ENCODE measurements at regions not wholly inside any gene's neighbourhood (a gene's known extent, or its start where the extent isn't known, plus 50 kb on each side); places are given as distances from the start of the nearest gene placed in this dataset.

GRCh38 chr13:24108615-24108965 lies 51.9 kb upstream of the SPATA13 start:
- no peak overlapping the region for H3K18ac ChIP-seq (ENCODE audit: insufficient read length, low read depth, low read length)
- no peak overlapping the region for H3K23ac ChIP-seq (ENCODE audit: insufficient read length, low read depth, low read length)
- H3K27ac ChIP-seq (ENCODE audit: insufficient read length, low read depth, low read length), result no peak overlapping the region
- TF ChIP-seq, protein P1, sequence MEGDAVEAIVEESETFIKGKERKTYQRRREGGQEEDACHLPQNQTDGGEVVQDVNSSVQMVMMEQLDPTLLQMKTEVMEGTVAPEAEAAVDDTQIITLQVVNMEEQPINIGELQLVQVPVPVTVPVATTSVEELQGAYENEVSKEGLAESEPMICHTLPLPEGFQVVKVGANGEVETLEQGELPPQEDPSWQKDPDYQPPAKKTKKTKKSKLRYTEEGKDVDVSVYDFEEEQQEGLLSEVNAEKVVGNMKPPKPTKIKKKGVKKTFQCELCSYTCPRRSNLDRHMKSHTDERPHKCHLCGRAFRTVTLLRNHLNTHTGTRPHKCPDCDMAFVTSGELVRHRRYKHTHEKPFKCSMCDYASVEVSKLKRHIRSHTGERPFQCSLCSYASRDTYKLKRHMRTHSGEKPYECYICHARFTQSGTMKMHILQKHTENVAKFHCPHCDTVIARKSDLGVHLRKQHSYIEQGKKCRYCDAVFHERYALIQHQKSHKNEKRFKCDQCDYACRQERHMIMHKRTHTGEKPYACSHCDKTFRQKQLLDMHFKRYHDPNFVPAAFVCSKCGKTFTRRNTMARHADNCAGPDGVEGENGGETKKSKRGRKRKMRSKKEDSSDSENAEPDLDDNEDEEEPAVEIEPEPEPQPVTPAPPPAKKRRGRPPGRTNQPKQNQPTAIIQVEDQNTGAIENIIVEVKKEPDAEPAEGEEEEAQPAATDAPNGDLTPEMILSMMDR (conservative IDR thresholded peaks at IDR 0.05), result no peak
- no peak overlapping the region for H4K5ac ChIP-seq (ENCODE audit: insufficient read length, low read depth, low read length)
- no peaks in the 10 kb centered on the region for H4K20me1 ChIP-seq (ENCODE audit: control insufficient read depth, insufficient read depth, insufficient read length)
- H3T11ph ChIP-seq (ENCODE audit: low read length), result no peak overlapping the region
- Mint-ChIP-seq H3K27me3 (ENCODE audit: low read depth) (no peaks in the 10 kb centered on the region; the same call in 1 of the 2 replicates), H3K4me1 (peaks cover 0 to 10% of the 10 kb centered on the region in 2 experiments; a peak in 2 of 4 replicates), H3K4me3 (no peak overlapping the region), H3K9me3 (no peaks in the 10 kb centered on the region), H3K36me3 (ENCODE audit: insufficient read depth in 1 of 3, low read depth in 3 of 3) (no peaks in the 10 kb centered on the region), H3K27ac (no peak overlapping the region)
- H2AFZ ChIP-seq (ENCODE audit: low read length), result no peak overlapping the region
- no peak overlapping the region for H3K4ac ChIP-seq (ENCODE audit: low read depth, low read length)
- H3K4me1 ChIP-seq (ENCODE audit: insufficient read depth, low read length), result no peaks in the 10 kb centered on the region
- H3K79me2 ChIP-seq (ENCODE audit: insufficient read depth, low read length), result no peaks in the 10 kb centered on the region
- no peak overlapping the region for H3K56ac ChIP-seq (ENCODE audit: insufficient read length, low read depth, low read length)
- H3K27me3 ChIP-seq (ENCODE audit: insufficient read depth, low read length), result no peaks in the 10 kb centered on the region
- H2BK20ac ChIP-seq (ENCODE audit: low read depth, low read length, poor library complexity, severe bottlenecking), result no peak overlapping the region
- no peaks in the 10 kb centered on the region for H3K9me3 ChIP-seq (ENCODE audit: control insufficient read depth, low read depth, low read length)
- no peak overlapping the region for H2BK120ac ChIP-seq (ENCODE audit: low read depth, low read length, poor library complexity, severe bottlenecking)
- DNase-seq, result no peak
- H2AK5ac ChIP-seq (ENCODE audit: insufficient read length, low read length), result no peak overlapping the region
- H3K79me1 ChIP-seq (ENCODE audit: insufficient read depth, low read depth, low read length, poor library complexity, severe bottlenecking), result no peaks in the 10 kb centered on the region
- H3K4me2 ChIP-seq (ENCODE audit: insufficient read depth, insufficient read length, low read length), result no peak overlapping the region
- H4K8ac ChIP-seq (replicated peaks; ENCODE audit: insufficient read length, low read depth, low read length), result no peak overlapping the region
- H2BK15ac ChIP-seq (ENCODE audit: low read depth, low read length), result no peak overlapping the region
- H3K9ac ChIP-seq (ENCODE audit: extremely low read depth, insufficient read length, low read length), result no peak overlapping the region
- H2BK5ac ChIP-seq (ENCODE audit: insufficient read length, low read length), result no peak overlapping the region
- no peak overlapping the region for H4K91ac ChIP-seq (ENCODE audit: insufficient read length, low read depth, low read length)
- no CpG with 5 or more reads among the region's 7 CpGs for WGBS (ENCODE audit: extremely low coverage, insufficient read length, low lambda C conversion rate)
- no peaks in the 10 kb centered on the region for H3K23me2 ChIP-seq (ENCODE audit: insufficient read length, low read depth, low read length, poor library complexity, severe bottlenecking)
- no peak overlapping the region for H3K14ac ChIP-seq (ENCODE audit: insufficient read depth, low read length)
- no peak overlapping the region for H2BK12ac ChIP-seq (ENCODE audit: insufficient read length, low read depth, low read length)
